Fibroblast of lung (primary cell): ENCODE measurements at regions not wholly inside any gene's neighbourhood (a gene's known extent, or its start where the extent isn't known, plus 50 kb on each side); places are given as distances from the start of the nearest gene placed in this dataset.
"Not testable (repeated sequence)": the region's sequence is repeated elsewhere in the genome, so short reads cannot be mapped to it uniquely, and the experiment has no call there.

Experiments
- EZH2 ChIP-seq: IDR thresholded peaks from 2 replicates; pipeline ENCODE4 v1.5.1; 2012; ENCODE audit warnings: low read length, control low read depth, mild to moderate bottlenecking; ENCODE audit errors: missing control alignments
- TF ChIP-seq, protein P1 (sequence below), 2 donors: IDR thresholded peaks in 1 of 2; conservative IDR thresholded peaks in 1 of 2; 1 replicate in 1 of 2; 2 replicates in 1 of 2; pipeline ENCODE4 v1.5.1; 2011 to 2012; ENCODE audit warnings: low read length in 2 of 2, control low read depth in 1 of 2, inconsistent platforms in 1 of 2, low read depth in 1 of 2, mild to moderate bottlenecking in 1 of 2

GRCh38 chr7:81858820-81859219, 89.0 kb upstream of the HGF start:
- TF ChIP-seq EZH2: not testable (repeated sequence)
- TF ChIP-seq, protein P1, sequence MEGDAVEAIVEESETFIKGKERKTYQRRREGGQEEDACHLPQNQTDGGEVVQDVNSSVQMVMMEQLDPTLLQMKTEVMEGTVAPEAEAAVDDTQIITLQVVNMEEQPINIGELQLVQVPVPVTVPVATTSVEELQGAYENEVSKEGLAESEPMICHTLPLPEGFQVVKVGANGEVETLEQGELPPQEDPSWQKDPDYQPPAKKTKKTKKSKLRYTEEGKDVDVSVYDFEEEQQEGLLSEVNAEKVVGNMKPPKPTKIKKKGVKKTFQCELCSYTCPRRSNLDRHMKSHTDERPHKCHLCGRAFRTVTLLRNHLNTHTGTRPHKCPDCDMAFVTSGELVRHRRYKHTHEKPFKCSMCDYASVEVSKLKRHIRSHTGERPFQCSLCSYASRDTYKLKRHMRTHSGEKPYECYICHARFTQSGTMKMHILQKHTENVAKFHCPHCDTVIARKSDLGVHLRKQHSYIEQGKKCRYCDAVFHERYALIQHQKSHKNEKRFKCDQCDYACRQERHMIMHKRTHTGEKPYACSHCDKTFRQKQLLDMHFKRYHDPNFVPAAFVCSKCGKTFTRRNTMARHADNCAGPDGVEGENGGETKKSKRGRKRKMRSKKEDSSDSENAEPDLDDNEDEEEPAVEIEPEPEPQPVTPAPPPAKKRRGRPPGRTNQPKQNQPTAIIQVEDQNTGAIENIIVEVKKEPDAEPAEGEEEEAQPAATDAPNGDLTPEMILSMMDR (conservative IDR thresholded peaks at IDR 0.05 in 1 of 2, IDR thresholded peaks at IDR 0.05 in 1 of 2; ENCODE audit: low read depth in 1 of 2, low read length in 2 of 2): not testable (repeated sequence)
